ENCODE measurements at regions not wholly inside any gene's neighbourhood (a gene's known extent, or its start where the extent isn't known, plus 50 kb on each side); places are given as distances from the start of the nearest gene placed in this dataset.

DNA sequence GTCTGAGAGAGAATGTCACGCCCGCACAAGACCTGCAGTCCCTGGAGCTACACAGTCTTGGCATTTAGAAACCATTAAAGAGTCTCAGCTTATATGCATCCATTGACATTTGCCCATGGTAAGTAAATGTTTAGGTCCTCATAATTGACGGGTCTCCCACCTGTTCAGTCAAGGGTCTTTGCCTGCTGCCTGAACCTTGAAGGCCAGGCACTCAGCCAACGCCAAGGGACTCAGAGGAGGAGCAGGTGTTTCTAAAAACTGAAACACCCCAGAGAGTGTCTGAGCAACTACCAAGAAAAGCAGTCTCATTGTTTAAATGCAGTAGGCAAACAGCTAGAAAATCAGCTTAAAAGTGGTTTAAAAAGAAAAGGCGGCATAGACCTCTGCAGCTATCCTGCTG, 264.7 kb upstream of the AKR1E2 start:
- TF ChIP-seq, protein P1, sequence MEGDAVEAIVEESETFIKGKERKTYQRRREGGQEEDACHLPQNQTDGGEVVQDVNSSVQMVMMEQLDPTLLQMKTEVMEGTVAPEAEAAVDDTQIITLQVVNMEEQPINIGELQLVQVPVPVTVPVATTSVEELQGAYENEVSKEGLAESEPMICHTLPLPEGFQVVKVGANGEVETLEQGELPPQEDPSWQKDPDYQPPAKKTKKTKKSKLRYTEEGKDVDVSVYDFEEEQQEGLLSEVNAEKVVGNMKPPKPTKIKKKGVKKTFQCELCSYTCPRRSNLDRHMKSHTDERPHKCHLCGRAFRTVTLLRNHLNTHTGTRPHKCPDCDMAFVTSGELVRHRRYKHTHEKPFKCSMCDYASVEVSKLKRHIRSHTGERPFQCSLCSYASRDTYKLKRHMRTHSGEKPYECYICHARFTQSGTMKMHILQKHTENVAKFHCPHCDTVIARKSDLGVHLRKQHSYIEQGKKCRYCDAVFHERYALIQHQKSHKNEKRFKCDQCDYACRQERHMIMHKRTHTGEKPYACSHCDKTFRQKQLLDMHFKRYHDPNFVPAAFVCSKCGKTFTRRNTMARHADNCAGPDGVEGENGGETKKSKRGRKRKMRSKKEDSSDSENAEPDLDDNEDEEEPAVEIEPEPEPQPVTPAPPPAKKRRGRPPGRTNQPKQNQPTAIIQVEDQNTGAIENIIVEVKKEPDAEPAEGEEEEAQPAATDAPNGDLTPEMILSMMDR (IDR thresholded peaks at IDR 0.05; ENCODE audit: borderline replicate concordance, extremely low read depth, low read length, poor library complexity, severe bottlenecking): no peak
- no peak for TF ChIP-seq EZH2 (IDR thresholded peaks at IDR 0.05; ENCODE audit: borderline replicate concordance, low read depth, low read length, severe bottlenecking)

Data from DND-41 (cell line).